ENCODE measurements at regions not wholly inside any gene's neighbourhood (a gene's known extent, or its start where the extent isn't known, plus 50 kb on each side); places are given as distances from the start of the nearest gene placed in this dataset.

GRCh38 chrX:79630033-79631009 is 263.2 kb upstream of the ITM2A start (continued):
- no peak for TF ChIP-seq ZNF532 (CRISPR knock-in tag; IDR thresholded peaks at IDR 0.05; ENCODE audit: borderline replicate concordance)
- TF ChIP-seq USF1 (CRISPR knock-in tag; IDR thresholded peaks at IDR 0.05) = no peak
- TF ChIP-seq MLX (CRISPR knock-in tag; IDR thresholded peaks at IDR 0.05) = no peak
- TF ChIP-seq HMGXB4 (CRISPR knock-in tag; IDR thresholded peaks at IDR 0.05) = no peak
- TF ChIP-seq TEAD1 (CRISPR knock-in tag; IDR thresholded peaks at IDR 0.05) = no peak
- no peak for TF ChIP-seq ATF3 (CRISPR knock-in tag; conservative IDR thresholded peaks at IDR 0.05)
- TF ChIP-seq USF2 (CRISPR knock-in tag; IDR thresholded peaks at IDR 0.05) = no peak
- TF ChIP-seq HMGA2 (CRISPR knock-in tag; IDR thresholded peaks at IDR 0.05) = no peak

- no peaks in the 10 kb centered on the region for H3K9me3 Mint-ChIP-seq
- TF ChIP-seq CTCF (IDR thresholded peaks at IDR 0.05) = no peak
- TF ChIP-seq HMGXB4 (CRISPR knock-in tag; IDR thresholded peaks at IDR 0.05) = no peak
- no peak for TF ChIP-seq ZNF138 (CRISPR knock-in tag; conservative IDR thresholded peaks at IDR 0.05)
- no peak for TF ChIP-seq MXD4 (CRISPR knock-in tag; IDR thresholded peaks at IDR 0.05; ENCODE audit: borderline replicate concordance)
- no peak for TF ChIP-seq EMX1 (CRISPR knock-in tag; IDR thresholded peaks at IDR 0.05)
- H3K27ac Mint-ChIP-seq = no peak overlapping the region
- CTCF ChIA-PET = no interaction called here
- POLR2A ChIA-PET = no interaction called here
- H3K27me3 Mint-ChIP-seq (ENCODE audit: low read depth) = no peaks in the 10 kb centered on the region
- H3K36me3 Mint-ChIP-seq = no peaks in the 10 kb centered on the region
- DNase-seq (ENCODE audit: low spot score) (no peak), ATAC-seq (no peak)
- no peaks in the 10 kb centered on the region for H3K4me1 Mint-ChIP-seq
- H3K4me3 Mint-ChIP-seq = no peak overlapping the region
Observed at GRCh38 chrX:79623098-79623762, 256.1 kb upstream of the ITM2A start.

Data from WTC11 (cell line).